BLaER1 treated with 17β-estradiol and CSF1 and Interleukin-3, amounts not matched to agents 10 nM and 100 nM (cell line): ENCODE measurements at regions not wholly inside any gene's neighbourhood (a gene's known extent, or its start where the extent isn't known, plus 50 kb on each side); places are given as distances from the start of the nearest gene placed in this dataset.

ENCODE experiments used
- H3K27ac ChIP-seq, 11 experiments: shearing (Covaris generic); formaldehyde crosslinking; 2 replicates each; pipeline ENCODE4 v1.8.1; 2022
- H3K27me3 ChIP-seq, 11 experiments: shearing (Covaris generic); formaldehyde crosslinking; 2 replicates each; pipeline ENCODE4 v1.8.1; 2022
- H3K36me3 ChIP-seq, 11 experiments: shearing (Covaris generic); formaldehyde crosslinking; 2 replicates each; pipeline ENCODE4 v1.8.1; 2022
- H3K4me1 ChIP-seq, 10 experiments: shearing (Covaris generic); formaldehyde crosslinking; 2 replicates each; pipeline ENCODE4 v1.8.1; 2022
- H3K4me2 ChIP-seq, 11 experiments: shearing (Covaris generic); formaldehyde crosslinking; 2 replicates each; pipeline ENCODE4 v1.8.1; 2022
- H3K4me3 ChIP-seq, 10 experiments: shearing (Covaris generic); formaldehyde crosslinking; 2 replicates each; pipeline ENCODE4 v1.8.1; 2022
- H3K9ac ChIP-seq, 11 experiments: shearing (Covaris generic); formaldehyde crosslinking; 2 replicates each; pipeline ENCODE4 v1.8.1; 2022
- H3K9me3 ChIP-seq, 11 experiments: shearing (Covaris generic); formaldehyde crosslinking; replicated peaks in 1 of 11; 2 replicates each; pipeline ENCODE4 v1.8.1; 2022
- H4K20me1 ChIP-seq, 11 experiments: shearing (Covaris generic); formaldehyde crosslinking; 2 replicates each; pipeline ENCODE4 v1.8.1; 2022
- Cebpa-rat ChIP-seq, 11 experiments: shearing (Covaris generic); IDR thresholded peaks; 2 replicates each; pipeline ENCODE4 v1.8.1; 2022

GRCh38 chr6:15780437-15780836, 117.6 kb upstream of the DTNBP1 start:
- Histone ChIP-seq H3K36me3 (no peaks in the 10 kb centered on the region), H3K4me3 (no peak overlapping the region), H3K4me2 (no peak overlapping the region), H3K9ac (no peak overlapping the region), H3K27ac (no peak overlapping the region), H3K9me3 (peaks cover 0 to 12% (median 7%) of the 10 kb centered on the region in 11 experiments; a peak in 17 of 22 replicates), H4K20me1 (no peaks in the 10 kb centered on the region; a peak in 1 of 22 replicates), H3K27me3 (no peaks in the 10 kb centered on the region), H3K4me1 (no peaks in the 10 kb centered on the region)
- no peak for TF ChIP-seq Cebpa-rat (IDR thresholded peaks at IDR 0.05)

GRCh38 chr6:15779726-15780125, 116.9 kb upstream of the DTNBP1 start:
- H3K36me3 ChIP-seq: no peaks in the 10 kb centered on the region
- no peaks in the 10 kb centered on the region for H3K27me3 ChIP-seq
- no peaks in the 10 kb centered on the region; a peak in 1 of 22 replicates for H4K20me1 ChIP-seq
- H3K9ac ChIP-seq: no peak overlapping the region
- no peak overlapping the region for H3K4me3 ChIP-seq
- TF ChIP-seq Cebpa-rat (IDR thresholded peaks at IDR 0.05): no peak
- H3K27ac ChIP-seq: no peak overlapping the region
- no peak overlapping the region for H3K4me2 ChIP-seq
- no peaks in the 10 kb centered on the region for H3K4me1 ChIP-seq
- peaks cover 0 to 5% (median under 1%) of the 10 kb centered on the region in 11 experiments; a peak in 7 of 22 replicates for H3K9me3 ChIP-seq

- H3K4me1 ChIP-seq: peaks cover 0 to 7% (median 0%) of the 10 kb centered on the region in 10 experiments; a peak in 1 of 20 replicates
- H3K36me3 ChIP-seq: no peaks in the 10 kb centered on the region
- no peak for TF ChIP-seq Cebpa-rat (IDR thresholded peaks at IDR 0.05)
- no peak overlapping the region for H3K27ac ChIP-seq
- H3K4me2 ChIP-seq: no peak overlapping the region
- H3K4me3 ChIP-seq: no peak overlapping the region
- H4K20me1 ChIP-seq: no peaks in the 10 kb centered on the region
- no peaks in the 10 kb centered on the region for H3K27me3 ChIP-seq
- no peaks in the 10 kb centered on the region for H3K9me3 ChIP-seq
- no peak overlapping the region for H3K9ac ChIP-seq
These were observed 113.7 kb upstream of the DTNBP1 start for GRCh38 chr6:15776458-15776980.

- no peaks in the 10 kb centered on the region for H3K36me3 ChIP-seq
- H3K4me3 ChIP-seq: no peak overlapping the region
- H4K20me1 ChIP-seq: no peaks in the 10 kb centered on the region
- no peak overlapping the region for H3K9ac ChIP-seq
- H3K27ac ChIP-seq: no peak overlapping the region
- H3K4me2 ChIP-seq: no peak overlapping the region
- no peaks in the 10 kb centered on the region for H3K9me3 ChIP-seq
- peaks cover 0 to 7% (median 0%) of the 10 kb centered on the region in 10 experiments; a peak in 2 of 20 replicates for H3K4me1 ChIP-seq
- no peak for TF ChIP-seq Cebpa-rat (IDR thresholded peaks at IDR 0.05)
- H3K27me3 ChIP-seq: no peaks in the 10 kb centered on the region
These were observed 112.9 kb upstream of the DTNBP1 start for GRCh38 chr6:15775741-15776140.

- Histone ChIP-seq H3K9ac (no peak overlapping the region), H3K27ac (no peak overlapping the region), H3K9me3 (no peaks in the 10 kb centered on the region), H3K27me3 (no peaks in the 10 kb centered on the region), H4K20me1 (no peaks in the 10 kb centered on the region), H3K36me3 (no peaks in the 10 kb centered on the region), H3K4me2 (no peak overlapping the region), H3K4me3 (no peak overlapping the region), H3K4me1 (peaks cover 0 to 11% (median 0%) of the 10 kb centered on the region in 10 experiments; a peak in 4 of 20 replicates)
- no peak for TF ChIP-seq Cebpa-rat (IDR thresholded peaks at IDR 0.05)
These were observed 112.3 kb upstream of the DTNBP1 start for GRCh38 chr6:15775076-15775634.

GRCh38 chr6:15773806-15774410, 111.1 kb upstream of the DTNBP1 start:
- H3K36me3 ChIP-seq: no peaks in the 10 kb centered on the region
- H3K4me1 ChIP-seq: peaks cover 0 to 16% (median 0%) of the 10 kb centered on the region in 10 experiments; a peak in 4 of 20 replicates
- no peaks in the 10 kb centered on the region for H4K20me1 ChIP-seq
- H3K4me3 ChIP-seq: no peak overlapping the region
- H3K27me3 ChIP-seq: no peaks in the 10 kb centered on the region
- no peak overlapping the region for H3K9ac ChIP-seq
- peak overlapping the region in 1 of 11 experiments; percentile 15; a peak in 1 of 22 replicates for H3K4me2 ChIP-seq
- no peaks in the 10 kb centered on the region for H3K9me3 ChIP-seq
- TF ChIP-seq Cebpa-rat (IDR thresholded peaks at IDR 0.05): no peak
- no peak overlapping the region for H3K27ac ChIP-seq

GRCh38 chr6:15770347-15771143, 107.7 kb upstream of the DTNBP1 start:
- peak overlapping the region in 1 of 11 experiments; percentile 7; a peak in 1 of 22 replicates for H3K27ac ChIP-seq
- H3K27me3 ChIP-seq: no peaks in the 10 kb centered on the region
- peaks cover 0 to 16% (median 0%) of the 10 kb centered on the region in 10 experiments; a peak in 4 of 20 replicates for H3K4me1 ChIP-seq
- H3K4me2 ChIP-seq: peak overlapping the region in 2 of 11 experiments; percentile 10 to 40; a peak in 2 of 22 replicates
- no peak for TF ChIP-seq Cebpa-rat (IDR thresholded peaks at IDR 0.05)
- H3K4me3 ChIP-seq: no peak overlapping the region
- H3K36me3 ChIP-seq: no peaks in the 10 kb centered on the region
- H3K9ac ChIP-seq: no peak overlapping the region
- H3K9me3 ChIP-seq: no peaks in the 10 kb centered on the region
- H4K20me1 ChIP-seq: no peaks in the 10 kb centered on the region

GRCh38 chr6:15769511-15770018, 106.7 kb upstream of the DTNBP1 start:
- Histone ChIP-seq H3K4me2 (no peak overlapping the region), H3K4me3 (no peak overlapping the region)

GRCh38 chr6:15768999-15769398, 106.2 kb upstream of the DTNBP1 start:
- H4K20me1 ChIP-seq: no peaks in the 10 kb centered on the region
- H3K27ac ChIP-seq: no peak overlapping the region
- TF ChIP-seq Cebpa-rat (IDR thresholded peaks at IDR 0.05): no peak
- no peak overlapping the region for H3K4me2 ChIP-seq
- no peak overlapping the region for H3K4me3 ChIP-seq
- no peaks in the 10 kb centered on the region for H3K9me3 ChIP-seq
- H3K36me3 ChIP-seq: no peaks in the 10 kb centered on the region
- peaks cover 0 to 16% (median 0%) of the 10 kb centered on the region in 10 experiments; a peak in 4 of 20 replicates for H3K4me1 ChIP-seq
- no peak overlapping the region for H3K9ac ChIP-seq
- H3K27me3 ChIP-seq: no peaks in the 10 kb centered on the region

More at GRCh38 chr6:15769511-15770018, 106.7 kb upstream of the DTNBP1 start:
- H3K27ac ChIP-seq: no peak overlapping the region
- no peaks in the 10 kb centered on the region for H3K36me3 ChIP-seq
- H3K9ac ChIP-seq: no peak overlapping the region
- H3K9me3 ChIP-seq: no peaks in the 10 kb centered on the region
- no peaks in the 10 kb centered on the region for H4K20me1 ChIP-seq
- peaks cover 0 to 16% (median 0%) of the 10 kb centered on the region in 10 experiments; a peak in 4 of 20 replicates for H3K4me1 ChIP-seq
- H3K27me3 ChIP-seq: no peaks in the 10 kb centered on the region
- no peak for TF ChIP-seq Cebpa-rat (IDR thresholded peaks at IDR 0.05)
